ENCODE measurements at regions not wholly inside any gene's neighbourhood (a gene's known extent, or its start where the extent isn't known, plus 50 kb on each side); places are given as distances from the start of the nearest gene placed in this dataset.
"Not testable (repeated sequence)": the region's sequence is repeated elsewhere in the genome, so short reads cannot be mapped to it uniquely, and the experiment has no call there.

GRCh38 chr2:163123526-163123925 is 285.0 kb upstream of the KCNH7 start:
- no peak for ATAC-seq
- DNase-seq (ENCODE audit: low spot score), result no peak

- no peak for ATAC-seq
Observed at GRCh38 chr2:163122257-163122656, 283.7 kb upstream of the KCNH7 start.

GRCh38 chr2:163121483-163121882 is 282.9 kb upstream of the KCNH7 start:
- ATAC-seq (peak; percentile 46), DNase-seq (ENCODE audit: low spot score) (no peak)

More at GRCh38 chr2:163122257-163122656, 283.7 kb upstream of the KCNH7 start:
- DNase-seq (ENCODE audit: low spot score), result no peak

- no peak for DNase-seq (ENCODE audit: low spot score)
- ATAC-seq, result peak; percentile 54
Observed at GRCh38 chr2:163119966-163120365, 281.4 kb upstream of the KCNH7 start.

- peak; percentile 58 for ATAC-seq
- no peak for DNase-seq (ENCODE audit: low spot score)
Observed at GRCh38 chr2:163086940-163087339, 248.4 kb upstream of the KCNH7 start.

GRCh38 chr2:163085366-163086024 is 246.9 kb upstream of the KCNH7 start:
- ATAC-seq; DNase-seq (ENCODE audit: low spot score): not testable (repeated sequence)

- ATAC-seq (no peak), DNase-seq (ENCODE audit: low spot score) (no peak)
Observed at GRCh38 chr2:163081754-163082153, 243.2 kb upstream of the KCNH7 start.

- DNase-seq (ENCODE audit: low spot score) (no peak), ATAC-seq (no peak)
Observed at GRCh38 chr2:163077241-163077640, 238.7 kb upstream of the KCNH7 start.

- no peak for DNase-seq (ENCODE audit: low spot score)
- no peak for ATAC-seq
Observed at GRCh38 chr2:163066085-163066484, 227.5 kb upstream of the KCNH7 start.

- no peak for DNase-seq (ENCODE audit: low spot score)
- ATAC-seq, result no peak
Observed at GRCh38 chr2:163062524-163062923, 224.0 kb upstream of the KCNH7 start.

GRCh38 chr2:163046615-163047014 is 208.0 kb upstream of the KCNH7 start:
- ATAC-seq (no peak), DNase-seq (ENCODE audit: low spot score) (no peak)

GRCh38 chr2:163045830-163046229 is 207.3 kb upstream of the KCNH7 start:
- no peak for ATAC-seq
- no peak for DNase-seq (ENCODE audit: low spot score)

GRCh38 chr2:163044114-163044513 is 205.5 kb upstream of the KCNH7 start:
- ATAC-seq (no peak), DNase-seq (ENCODE audit: low spot score) (no peak)

GRCh38 chr2:163043201-163043600 is 204.6 kb upstream of the KCNH7 start:
- DNase-seq (ENCODE audit: low spot score) (no peak), ATAC-seq (no peak)

- ATAC-seq, result no peak
Observed at GRCh38 chr2:163039266-163039665, 200.7 kb upstream of the KCNH7 start.

GRCh38 chr2:163028807-163029206 is 190.2 kb upstream of the KCNH7 start:
- no peak for DNase-seq (ENCODE audit: low spot score)
- ATAC-seq, result no peak

More at GRCh38 chr2:163039266-163039665, 200.7 kb upstream of the KCNH7 start:
- no peak for DNase-seq (ENCODE audit: low spot score)

GRCh38 chr2:163026136-163026775 is 187.7 kb upstream of the KCNH7 start:
- ATAC-seq; DNase-seq (ENCODE audit: low spot score): not testable (repeated sequence)

- ATAC-seq, result not testable (repeated sequence)
Observed at GRCh38 chr2:163016882-163017281, 178.3 kb upstream of the KCNH7 start.

GRCh38 chr2:163011000-163011399 is 172.4 kb upstream of the KCNH7 start:
- DNase-seq (ENCODE audit: low spot score) (no peak), ATAC-seq (no peak)

More at GRCh38 chr2:163016882-163017281, 178.3 kb upstream of the KCNH7 start:
- not testable (repeated sequence) for DNase-seq (ENCODE audit: low spot score)

GRCh38 chr2:163008642-163009041 is 170.1 kb upstream of the KCNH7 start:
- DNase-seq (ENCODE audit: low spot score) (no peak), ATAC-seq (no peak)

- no peak for DNase-seq (ENCODE audit: low spot score)
- no peak for ATAC-seq
Observed at GRCh38 chr2:162994718-162995117, 156.2 kb upstream of the KCNH7 start.

GRCh38 chr2:162992828-162993227 is 154.3 kb upstream of the KCNH7 start:
- ATAC-seq (no peak), DNase-seq (ENCODE audit: low spot score) (no peak)

GRCh38 chr2:162989507-162989906 is 150.9 kb upstream of the KCNH7 start:
- no peak for ATAC-seq
- DNase-seq (ENCODE audit: low spot score), result no peak

All from left lobe of liver (tissue), 2 donors.